ENCODE measurements at regions not wholly inside any gene's neighbourhood (a gene's known extent, or its start where the extent isn't known, plus 50 kb on each side); places are given as distances from the start of the nearest gene placed in this dataset.

GRCh38 chr17:73874008-73874720, 229.9 kb upstream of the SDK2 start:
- DNase-seq (ENCODE audit: extremely low read depth, low read depth), result no peak

GRCh38 chr17:73875346-73875745, 231.1 kb upstream of the SDK2 start:
- DNase-seq (ENCODE audit: extremely low read depth, low read depth), result no peak

GRCh38 chr17:73877962-73878361, 233.7 kb upstream of the SDK2 start:
- no peak for DNase-seq (ENCODE audit: extremely low read depth, low read depth)

- DNase-seq (ENCODE audit: extremely low read depth, low read depth), result no peak
Observed at GRCh38 chr17:73878923-73879322, 234.7 kb upstream of the SDK2 start.

GRCh38 chr17:73879987-73880386, 235.7 kb upstream of the SDK2 start:
- DNase-seq (ENCODE audit: extremely low read depth, low read depth), result no peak

GRCh38 chr17:73882590-73882989, 238.3 kb upstream of the SDK2 start:
- no peak for DNase-seq (ENCODE audit: extremely low read depth, low read depth)

GRCh38 chr17:73883175-73883574, 238.9 kb upstream of the SDK2 start:
- no peak for DNase-seq (ENCODE audit: extremely low read depth, low read depth)

- no peak for DNase-seq (ENCODE audit: extremely low read depth, low read depth)
Observed at GRCh38 chr17:73887739-73888138, 243.5 kb upstream of the SDK2 start.

GRCh38 chr17:73888862-73889261, 244.6 kb upstream of the SDK2 start:
- no peak for DNase-seq (ENCODE audit: extremely low read depth, low read depth)

GRCh38 chr17:73889439-73889838, 245.2 kb upstream of the SDK2 start:
- no peak for DNase-seq (ENCODE audit: extremely low read depth, low read depth)

- no peak for DNase-seq (ENCODE audit: extremely low read depth, low read depth)
Observed at GRCh38 chr17:73890831-73891405, 246.7 kb upstream of the SDK2 start.

GRCh38 chr17:73895157-73895556, 250.9 kb upstream of the SDK2 start:
- no peak for DNase-seq (ENCODE audit: extremely low read depth, low read depth)

- no peak for DNase-seq (ENCODE audit: extremely low read depth, low read depth)
Observed at GRCh38 chr17:73896966-73897365, 252.7 kb upstream of the SDK2 start.

GRCh38 chr17:73899839-73900238, 255.6 kb upstream of the SDK2 start:
- no peak for DNase-seq (ENCODE audit: extremely low read depth, low read depth)

- DNase-seq (ENCODE audit: extremely low read depth, low read depth), result no peak
Observed at GRCh38 chr17:73900516-73900915, 256.3 kb upstream of the SDK2 start.

- DNase-seq (ENCODE audit: extremely low read depth, low read depth), result no peak
Observed at GRCh38 chr17:73901249-73901648, 257.0 kb upstream of the SDK2 start.

- DNase-seq (ENCODE audit: extremely low read depth, low read depth), result no peak
Observed at GRCh38 chr17:73901661-73902415, 257.6 kb upstream of the SDK2 start.

- DNase-seq (ENCODE audit: extremely low read depth, low read depth), result no peak
Observed at GRCh38 chr17:73902416-73903181, 258.4 kb upstream of the SDK2 start.

- no peak for DNase-seq (ENCODE audit: extremely low read depth, low read depth)
Observed at GRCh38 chr17:73906896-73907870, 262.9 kb upstream of the SDK2 start.

GRCh38 chr17:73909186-73909585, 264.9 kb upstream of the SDK2 start:
- DNase-seq (ENCODE audit: extremely low read depth, low read depth), result no peak
